ENCODE measurements at regions not wholly inside any gene's neighbourhood (a gene's known extent, or its start where the extent isn't known, plus 50 kb on each side); places are given as distances from the start of the nearest gene placed in this dataset.
A peak's percentile ranks its signal among the peaks of the same experiment; 100 is the strongest.

GRCh38 chr5:2143646-2144353 is 261.1 kb upstream of the IRX4 start:
- DNase-seq (ENCODE audit: insufficient read length, low spot score) (no peak), FAIRE-seq (no peak)

- FAIRE-seq (no peak), DNase-seq (ENCODE audit: insufficient read length, low spot score) (no peak)
Observed at GRCh38 chr5:2143088-2143487, 260.4 kb upstream of the IRX4 start.

- no peak for FAIRE-seq
- no peak for DNase-seq (ENCODE audit: insufficient read length, low spot score)
Observed at GRCh38 chr5:2142456-2142954, 259.8 kb upstream of the IRX4 start.

- no peak for DNase-seq (ENCODE audit: insufficient read length, low spot score)
- no peak for FAIRE-seq
Observed at GRCh38 chr5:2141254-2142000, 258.7 kb upstream of the IRX4 start.

- FAIRE-seq (no peak), DNase-seq (ENCODE audit: insufficient read length, low spot score) (no peak)
Observed at GRCh38 chr5:2140501-2141175, 257.9 kb upstream of the IRX4 start.

- FAIRE-seq = no peak
- no peak for DNase-seq (ENCODE audit: insufficient read length, low spot score)
Observed at GRCh38 chr5:2139478-2139877, 256.8 kb upstream of the IRX4 start.

GRCh38 chr5:2138896-2139295 is 256.2 kb upstream of the IRX4 start:
- DNase-seq (ENCODE audit: insufficient read length, low spot score) (no peak), FAIRE-seq (no peak)

- no peak for FAIRE-seq
- DNase-seq (ENCODE audit: insufficient read length, low spot score) = no peak
Observed at GRCh38 chr5:2137444-2138050, 254.8 kb upstream of the IRX4 start.

- DNase-seq (ENCODE audit: insufficient read length, low spot score) = no peak
- FAIRE-seq = peak; percentile 33
Observed at GRCh38 chr5:2136728-2137333, 254.1 kb upstream of the IRX4 start.

- DNase-seq (ENCODE audit: insufficient read length, low spot score) = no peak
- FAIRE-seq = no peak
Observed at GRCh38 chr5:2135833-2136232, 253.1 kb upstream of the IRX4 start.

GRCh38 chr5:2135354-2135753 is 252.6 kb upstream of the IRX4 start:
- FAIRE-seq (no peak), DNase-seq (ENCODE audit: insufficient read length, low spot score) (no peak)

GRCh38 chr5:2134543-2135292 is 252.0 kb upstream of the IRX4 start:
- FAIRE-seq = no peak
- no peak for DNase-seq (ENCODE audit: insufficient read length, low spot score)

GRCh38 chr5:2133936-2134335 is 251.2 kb upstream of the IRX4 start:
- no peak for FAIRE-seq

GRCh38 chr5:2133080-2133479 is 250.4 kb upstream of the IRX4 start:
- FAIRE-seq (no peak), DNase-seq (ENCODE audit: insufficient read length, low spot score) (no peak)

More at GRCh38 chr5:2133936-2134335, 251.2 kb upstream of the IRX4 start:
- no peak for DNase-seq (ENCODE audit: insufficient read length, low spot score)

- no peak for DNase-seq (ENCODE audit: insufficient read length, low spot score)
- FAIRE-seq = no peak
Observed at GRCh38 chr5:2132497-2132847, 249.7 kb upstream of the IRX4 start.

- FAIRE-seq (no peak), DNase-seq (ENCODE audit: insufficient read length, low spot score) (no peak)
Observed at GRCh38 chr5:2131826-2132496, 249.2 kb upstream of the IRX4 start.

- no peak for FAIRE-seq
Observed at GRCh38 chr5:2131196-2131595, 248.5 kb upstream of the IRX4 start.

GRCh38 chr5:2130361-2130760 is 247.6 kb upstream of the IRX4 start:
- no peak for FAIRE-seq
- DNase-seq (ENCODE audit: insufficient read length, low spot score) = no peak

More at GRCh38 chr5:2131196-2131595, 248.5 kb upstream of the IRX4 start:
- no peak for DNase-seq (ENCODE audit: insufficient read length, low spot score)

- DNase-seq (ENCODE audit: insufficient read length, low spot score) = no peak
- no peak for FAIRE-seq
Observed at GRCh38 chr5:2129568-2130272, 247.0 kb upstream of the IRX4 start.
